ENCODE measurements at regions not wholly inside any gene's neighbourhood (a gene's known extent, or its start where the extent isn't known, plus 50 kb on each side); places are given as distances from the start of the nearest gene placed in this dataset.

DNA sequence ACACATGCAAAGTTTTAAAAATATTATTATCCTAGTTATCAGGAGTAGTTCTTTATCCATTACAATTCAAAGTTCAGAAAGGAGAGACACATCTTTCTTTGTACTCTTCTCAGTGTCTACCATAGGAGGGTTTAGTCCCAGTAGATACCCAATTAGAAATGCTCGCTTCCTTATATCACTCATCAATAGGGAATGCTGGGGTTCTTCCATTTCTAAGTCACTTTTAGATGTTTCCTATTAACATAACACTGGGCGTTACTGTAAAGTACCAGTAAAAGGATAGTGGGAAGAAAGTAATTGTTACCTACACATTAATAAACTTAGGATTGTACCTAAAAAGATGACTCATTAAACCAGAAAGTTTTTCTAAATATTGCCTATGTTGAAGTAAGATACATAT is 348.3 kb upstream of the CDH6 start:
- DNase-seq, result no peak

DNA sequence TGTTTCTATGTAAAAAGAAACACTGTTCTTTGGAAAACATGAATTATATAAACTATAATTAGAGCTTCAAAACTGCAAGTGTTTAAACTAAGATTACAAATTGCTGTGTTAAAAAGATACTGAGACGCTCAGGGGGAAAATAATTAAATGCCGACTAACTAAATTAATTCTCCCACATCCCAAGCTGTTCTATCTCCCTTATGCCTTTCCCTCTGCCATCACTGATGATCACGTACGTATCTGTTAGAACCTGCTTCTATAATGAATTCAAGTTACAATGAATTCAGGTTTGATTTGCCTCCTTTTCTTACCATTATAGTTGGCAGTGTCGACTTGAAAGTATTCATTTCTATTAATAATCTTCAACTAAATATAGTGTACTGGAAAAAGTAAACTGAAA is 349.9 kb upstream of the CDH6 start:
- no peak for DNase-seq

DNA sequence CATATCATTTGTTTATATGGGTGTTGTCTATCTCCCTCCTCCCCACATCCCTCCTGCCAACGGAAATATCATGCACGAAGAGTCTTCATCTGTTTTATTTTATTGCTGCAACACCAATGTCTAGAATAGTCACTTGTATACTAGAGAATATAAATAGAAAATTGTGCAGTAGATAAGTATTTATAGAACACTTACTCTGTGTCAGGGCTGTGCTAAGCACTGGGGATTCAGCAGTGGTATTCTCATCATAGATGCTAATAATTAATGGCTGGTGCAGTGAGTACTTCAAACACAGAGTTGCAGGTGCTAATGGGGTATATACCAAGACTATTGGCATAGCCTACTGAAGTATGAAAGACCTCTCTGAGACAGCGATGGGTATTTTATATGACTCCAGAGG is 353.5 kb upstream of the CDH6 start:
- DNase-seq, result no peak

DNA sequence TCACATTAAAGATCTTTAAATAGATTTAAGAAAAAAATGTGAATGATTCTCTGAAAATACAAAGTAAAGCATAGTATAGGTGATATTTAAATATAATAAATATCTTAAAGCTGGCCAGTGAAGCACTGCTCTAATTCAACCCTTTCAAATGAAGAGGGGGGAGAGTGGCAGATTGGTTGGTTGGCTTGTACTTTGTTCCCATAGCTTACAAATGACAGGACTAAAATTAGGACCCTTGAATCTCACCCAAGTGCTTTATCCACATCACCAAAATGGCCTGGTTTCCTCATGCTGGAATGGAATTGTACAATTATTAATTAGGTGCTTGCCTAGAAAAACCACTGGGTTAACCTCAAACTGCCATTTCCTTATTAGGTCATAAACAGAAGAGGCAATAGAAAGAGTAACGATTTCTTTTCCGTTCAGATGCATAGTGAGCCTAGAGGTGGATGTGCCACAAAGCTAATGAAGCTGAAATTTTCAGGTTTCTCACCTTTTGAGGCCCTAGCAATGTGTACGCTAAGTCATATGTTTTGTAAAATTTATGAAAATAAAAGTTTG is 354.5 kb upstream of the CDH6 start:
- no peak for DNase-seq

DNA sequence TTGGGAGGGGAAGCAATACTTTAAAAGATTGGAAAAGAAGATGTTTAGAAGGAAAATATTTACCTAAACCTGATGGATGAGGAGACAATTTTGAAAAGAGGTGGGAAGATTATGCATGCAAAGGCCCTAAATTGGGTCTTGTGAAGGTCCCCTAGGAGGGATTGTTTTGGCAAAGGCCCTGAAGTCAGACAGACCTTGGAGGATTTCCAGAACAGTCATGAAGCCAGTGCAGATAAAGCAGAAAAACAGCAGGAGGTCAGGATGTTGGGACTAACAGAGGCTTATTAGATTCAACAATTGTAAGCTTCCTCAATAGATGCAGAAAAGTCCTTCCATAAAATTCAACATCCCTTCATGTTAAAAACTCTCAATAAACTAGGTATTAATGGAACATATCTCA is 361.0 kb upstream of the CDH6 start:
- DNase-seq, result no peak

DNA sequence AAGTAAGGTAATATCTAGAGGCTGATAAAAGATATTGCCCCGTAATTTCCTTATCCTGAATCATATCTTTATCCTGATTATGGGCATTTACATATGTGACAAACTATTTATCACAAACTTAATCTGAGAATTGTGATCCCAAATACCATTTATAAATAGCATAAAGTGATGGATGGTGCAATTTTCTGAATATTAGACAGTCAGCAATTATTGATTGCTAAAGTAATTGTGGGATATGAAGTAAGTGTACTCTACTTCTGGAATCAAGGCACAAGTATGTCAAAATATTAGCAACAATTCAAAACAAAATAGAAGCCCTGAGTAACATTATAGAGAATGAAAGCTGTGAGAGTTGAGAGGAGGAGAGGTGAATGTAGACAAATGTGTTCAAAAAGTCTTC is 361.9 kb upstream of the CDH6 start:
- DNase-seq, result no peak

DNA sequence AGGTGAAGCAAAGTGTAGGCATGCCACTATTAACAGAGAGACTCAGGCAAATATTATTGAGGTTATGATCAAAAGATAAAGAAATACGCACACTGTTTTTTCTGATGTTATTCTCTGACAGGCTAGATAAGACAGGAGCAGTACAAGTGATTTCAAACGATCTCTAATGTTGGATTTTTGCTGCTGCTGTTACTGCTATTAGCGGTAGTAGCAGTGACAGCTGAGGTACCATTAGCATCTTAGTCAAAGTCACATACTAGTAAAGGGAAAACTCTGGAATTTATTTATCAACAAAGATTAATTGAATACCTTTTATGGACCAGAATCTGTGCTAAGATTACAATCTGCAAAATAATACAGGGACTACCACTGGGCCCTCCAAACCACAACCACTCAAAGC is 362.4 kb upstream of the CDH6 start:
- DNase-seq, result no peak

DNA sequence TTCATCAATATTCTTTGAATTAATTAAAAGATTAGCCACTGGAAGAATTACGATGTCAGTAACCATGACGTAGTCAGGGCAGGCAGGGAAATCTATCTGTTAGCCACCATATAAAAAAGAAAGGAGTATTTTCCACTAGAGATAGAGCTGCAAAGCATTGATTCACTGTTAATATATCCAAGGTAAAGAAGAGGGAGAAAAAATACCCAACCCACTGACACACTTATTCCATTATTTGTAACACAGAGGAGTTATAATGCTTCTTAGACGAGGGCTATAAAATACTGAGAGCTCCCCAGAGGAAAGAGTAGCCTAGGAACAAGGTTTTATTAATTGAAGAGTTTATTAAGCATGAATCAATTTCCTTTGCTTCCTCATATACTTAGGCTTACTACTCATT is 382.2 kb upstream of the CDH6 start:
- no peak for DNase-seq

DNA sequence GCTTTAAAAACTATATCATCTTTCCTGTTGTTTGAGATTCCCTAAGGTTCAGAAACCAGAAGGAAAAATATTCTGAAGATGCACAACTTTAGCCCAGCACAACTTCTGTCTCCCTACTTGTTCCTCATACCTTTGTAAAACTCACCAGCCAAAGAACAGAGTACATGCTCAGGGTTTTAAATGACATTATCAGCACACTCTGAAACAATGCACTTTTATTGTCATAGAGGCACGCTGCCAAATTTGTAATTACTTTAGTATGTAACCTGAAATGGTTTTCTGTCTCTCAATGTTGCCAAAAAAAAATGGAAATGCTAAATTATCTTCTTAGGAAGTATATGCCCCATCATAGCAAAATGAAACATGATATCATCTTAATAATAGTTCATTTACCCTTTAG is 383.6 kb upstream of the CDH6 start:
- no peak for DNase-seq

DNA sequence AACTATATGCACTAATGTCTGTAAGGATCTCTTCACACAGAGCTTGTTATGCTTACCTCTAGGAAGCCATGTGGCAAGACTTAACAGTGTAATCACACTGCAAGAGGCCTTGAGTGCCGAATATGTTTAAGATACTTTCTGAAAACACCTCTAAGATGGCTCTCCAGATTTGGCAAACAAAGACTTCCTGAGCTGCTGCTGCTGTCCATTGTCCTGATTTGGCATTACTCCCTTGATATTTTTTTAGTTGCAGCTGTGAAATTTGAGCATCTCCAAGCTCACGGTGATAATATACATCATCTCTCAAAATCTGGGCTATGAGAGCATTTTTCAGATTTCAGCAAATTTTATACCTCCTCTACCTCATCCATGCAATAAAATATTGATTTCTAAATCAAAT is 384.5 kb upstream of the CDH6 start:
- DNase-seq, result no peak

DNA sequence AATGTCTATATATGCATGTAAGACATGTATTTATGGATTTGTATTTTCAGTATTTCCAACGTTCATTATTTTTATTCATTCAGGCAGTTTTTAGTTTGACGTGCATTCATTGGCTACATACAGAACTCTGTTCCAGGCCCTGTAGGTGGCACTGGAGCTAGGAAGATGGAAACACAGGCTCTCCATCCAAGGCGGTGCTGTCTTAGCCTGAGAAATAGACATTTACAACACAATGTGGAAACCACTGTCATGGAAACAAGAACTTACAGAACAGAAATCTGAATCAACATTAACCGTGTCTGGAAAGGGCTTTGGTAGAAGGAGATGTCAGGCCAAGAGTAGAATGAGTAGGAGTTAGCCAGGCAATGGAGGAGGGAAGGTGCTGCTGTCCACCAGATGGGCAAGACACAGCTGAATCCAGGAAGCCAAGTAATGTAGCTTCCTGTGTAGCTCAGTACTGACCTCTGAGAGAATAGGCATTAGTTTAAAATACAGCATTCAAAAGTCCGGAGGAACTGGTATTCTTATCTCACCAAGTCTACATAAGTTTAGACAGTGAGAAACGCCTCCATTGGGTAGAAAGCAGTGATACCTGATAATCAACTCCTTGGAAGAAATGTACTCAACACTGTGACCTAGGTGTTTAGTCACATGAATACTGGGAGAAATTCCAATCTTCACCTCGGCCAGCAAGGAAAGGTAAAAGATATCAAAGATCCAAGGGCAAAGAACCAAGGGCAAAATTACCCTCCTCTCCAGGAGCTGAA is 388.6 kb upstream of the CDH6 start:
- no peak for DNase-seq

DNA sequence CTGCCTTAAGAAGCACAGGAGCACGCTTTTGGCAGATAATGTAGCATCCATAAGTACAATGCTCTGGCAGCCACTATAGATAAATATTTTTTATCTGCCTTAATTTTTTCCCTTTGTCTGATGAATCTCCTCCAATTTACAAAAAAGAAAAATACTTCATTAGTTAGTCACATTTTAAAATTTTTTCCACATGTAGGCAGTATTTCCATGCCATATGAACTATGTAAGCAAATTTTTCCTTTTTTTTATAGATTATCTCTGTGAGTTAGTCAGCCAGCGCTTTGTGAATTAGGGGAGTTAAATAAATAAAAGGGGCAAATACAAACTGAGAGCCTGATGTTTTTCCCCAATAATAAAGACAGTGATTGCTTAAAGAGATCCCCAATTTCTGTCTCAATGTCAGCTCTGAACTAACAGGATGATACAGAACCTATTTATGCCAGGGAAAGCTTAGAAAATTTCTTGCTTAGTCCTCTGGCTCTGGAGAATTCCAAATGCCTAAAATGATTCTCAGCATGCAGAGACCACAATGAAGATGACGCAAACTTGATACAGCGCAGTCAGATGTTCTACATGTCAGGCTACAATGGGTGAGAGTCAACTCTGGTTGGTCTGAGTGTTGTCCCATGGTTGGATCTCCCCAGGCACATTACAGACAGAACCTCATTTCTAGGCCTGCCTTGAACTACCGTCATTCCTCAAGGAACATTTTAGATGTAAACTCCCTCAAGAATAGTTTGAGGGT is 390.4 kb upstream of the CDH6 start:
- no peak for DNase-seq

DNA sequence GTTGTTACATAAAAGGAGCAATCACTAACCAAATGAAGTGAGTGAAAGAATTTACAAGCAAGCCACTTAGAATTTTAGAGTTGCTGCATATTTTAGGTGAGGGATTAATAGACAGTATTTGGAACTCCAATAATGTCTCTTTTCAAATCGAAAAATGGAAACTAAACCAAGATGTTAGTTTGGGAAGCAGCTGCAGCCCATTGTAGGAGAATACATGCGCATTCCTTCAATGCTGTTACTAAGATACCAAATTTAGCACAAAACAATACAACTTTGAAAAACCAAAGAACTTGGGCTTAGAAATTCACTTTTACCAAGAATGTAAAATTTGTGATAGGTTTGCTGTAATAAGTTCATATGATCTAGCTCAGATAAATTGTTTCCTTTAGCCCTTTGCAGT is 411.8 kb upstream of the CDH6 start:
- DNase-seq, result no peak

DNA sequence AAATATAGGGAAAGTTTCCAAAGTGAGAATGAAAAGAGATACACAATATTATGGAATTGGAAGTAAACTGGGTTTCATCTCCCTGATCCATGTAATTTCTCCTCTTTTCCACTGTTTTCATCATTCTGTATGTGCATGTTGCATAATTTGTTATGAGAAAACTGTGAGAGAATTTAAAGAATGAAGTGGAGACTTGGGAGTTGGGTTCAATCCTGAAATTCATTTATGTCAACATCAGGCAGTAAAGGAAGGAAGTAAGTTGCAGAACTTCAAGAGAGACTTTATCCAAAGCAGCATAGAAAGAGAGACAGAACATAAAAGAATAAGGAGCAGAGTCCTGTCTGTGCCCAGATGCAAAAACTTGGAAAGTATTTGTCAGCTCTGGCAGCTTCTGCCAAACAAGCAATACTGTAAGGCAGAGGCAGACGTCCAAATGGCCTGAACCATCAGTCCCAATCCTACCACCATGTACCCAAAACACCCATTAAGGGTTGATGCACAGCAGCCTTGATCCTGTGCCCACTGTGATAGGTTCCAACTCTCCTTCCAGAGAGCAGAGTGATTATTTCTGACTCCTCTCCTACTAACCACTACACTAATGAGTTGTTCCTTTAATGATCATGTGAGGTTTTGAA is 425.3 kb upstream of the CDH6 start:
- no peak for DNase-seq

DNA sequence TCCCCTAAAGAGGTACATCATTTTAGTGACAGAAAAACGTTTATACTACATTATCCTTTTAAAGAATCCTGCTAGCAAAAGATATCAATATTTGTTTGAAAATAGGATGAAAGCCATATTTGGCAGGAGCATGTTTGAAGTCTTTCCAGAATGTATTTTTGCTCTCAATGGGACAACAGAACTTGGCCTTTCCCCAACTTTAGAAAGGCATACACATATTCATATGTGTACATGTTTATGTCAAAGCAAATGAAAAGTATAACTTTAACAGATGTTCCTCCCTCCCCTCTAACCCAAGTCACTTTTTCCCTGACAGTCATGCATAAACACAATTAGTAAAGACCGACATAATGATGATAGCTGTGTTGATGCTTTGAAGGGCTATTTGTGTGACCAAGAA is 427.8 kb upstream of the CDH6 start:
- no peak for DNase-seq

DNA sequence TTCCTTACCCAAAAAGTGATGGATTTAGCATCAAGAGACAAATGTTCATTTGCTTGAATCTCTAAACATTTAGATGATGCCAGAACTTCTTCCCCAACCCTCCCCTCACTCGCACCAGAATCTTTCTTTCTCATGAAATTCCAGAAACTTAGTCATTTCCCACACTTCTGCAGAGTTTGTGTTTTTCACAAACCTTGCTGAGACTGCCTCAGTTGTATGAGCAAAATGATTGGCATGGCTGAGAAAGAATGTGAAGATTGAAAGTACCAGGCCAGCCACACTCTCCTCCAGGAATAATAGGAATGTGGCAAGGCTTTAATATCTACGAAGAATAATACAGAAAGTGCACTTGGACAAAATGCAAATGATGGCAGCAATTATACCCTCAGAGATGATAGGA is 428.3 kb upstream of the CDH6 start:
- no peak for DNase-seq

DNA sequence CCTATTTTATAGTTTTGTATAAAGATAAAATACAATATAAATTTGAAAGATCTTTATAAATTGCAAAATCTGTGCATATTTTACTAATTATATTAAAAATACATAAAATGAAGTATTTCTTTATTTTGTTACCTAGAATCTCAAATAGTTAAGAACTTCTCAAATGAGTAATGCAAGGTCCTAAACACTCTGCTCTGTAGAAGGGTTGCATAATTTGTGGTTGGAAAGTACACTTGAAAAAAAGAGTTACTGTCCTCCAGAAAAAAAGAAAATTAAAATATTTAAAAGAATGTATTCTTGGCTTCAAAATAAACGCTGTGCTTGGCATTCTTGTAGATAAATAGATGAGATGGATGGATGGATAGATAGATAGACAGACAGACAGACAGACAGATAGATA is 428.8 kb upstream of the CDH6 start:
- no peak for DNase-seq

DNA sequence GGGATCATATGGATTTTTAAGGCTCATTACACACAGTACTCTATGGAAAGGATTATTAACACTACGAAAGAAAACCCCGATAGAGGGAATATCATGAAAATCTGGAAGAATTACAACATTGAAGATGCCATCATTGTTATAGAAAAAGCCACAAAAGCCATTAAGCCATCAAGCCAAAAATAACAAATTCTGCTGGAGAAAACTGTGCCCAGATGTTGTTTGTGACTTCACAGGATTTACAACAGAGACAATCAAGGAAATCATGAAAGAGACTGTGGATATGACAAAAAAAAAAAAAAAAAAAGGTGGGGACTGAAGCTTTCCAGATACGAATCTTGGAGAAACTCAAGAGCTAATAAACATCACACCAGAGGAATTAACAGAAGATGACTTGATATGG is 433.8 kb upstream of the CDH6 start:
- no peak for DNase-seq

DNA sequence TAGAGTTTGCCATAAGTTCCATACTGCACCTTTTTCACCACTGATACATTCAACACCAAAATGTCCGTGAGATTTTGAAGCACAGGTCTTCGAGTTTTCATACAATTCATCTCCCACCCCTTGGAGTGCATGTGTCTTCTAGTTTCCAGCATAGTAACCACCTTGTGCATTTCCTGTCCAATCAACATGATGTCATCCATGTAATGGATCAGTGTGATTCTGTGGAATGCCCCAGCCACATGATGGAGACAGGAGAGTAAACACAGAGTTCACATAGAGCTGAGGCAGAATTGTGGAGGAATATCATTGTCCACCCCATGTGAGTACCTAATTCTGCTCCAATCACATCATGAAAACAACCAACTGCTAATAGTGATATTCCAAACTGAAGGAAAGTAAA is 441.5 kb upstream of the CDH6 start:
- DNase-seq, result no peak

DNA sequence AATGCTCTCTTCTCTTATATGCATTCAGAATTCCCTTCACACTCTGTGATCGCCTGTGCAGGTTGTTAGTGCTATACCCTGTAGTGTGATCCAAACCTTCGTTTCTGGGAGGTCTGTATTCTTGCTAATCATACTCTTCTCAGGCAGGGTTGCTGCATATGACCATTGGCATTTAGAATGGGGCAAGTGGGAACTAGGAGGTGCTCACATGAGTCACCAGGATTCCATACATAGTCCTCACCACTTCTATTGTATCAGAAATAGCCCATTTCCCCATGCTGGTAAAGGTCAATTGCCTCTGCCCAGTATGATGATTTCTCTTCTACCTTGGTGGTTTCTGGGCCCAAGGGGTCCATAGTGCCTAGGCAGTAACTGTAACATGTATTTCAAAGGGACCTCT is 443.5 kb upstream of the CDH6 start:
- no peak for DNase-seq

DNA sequence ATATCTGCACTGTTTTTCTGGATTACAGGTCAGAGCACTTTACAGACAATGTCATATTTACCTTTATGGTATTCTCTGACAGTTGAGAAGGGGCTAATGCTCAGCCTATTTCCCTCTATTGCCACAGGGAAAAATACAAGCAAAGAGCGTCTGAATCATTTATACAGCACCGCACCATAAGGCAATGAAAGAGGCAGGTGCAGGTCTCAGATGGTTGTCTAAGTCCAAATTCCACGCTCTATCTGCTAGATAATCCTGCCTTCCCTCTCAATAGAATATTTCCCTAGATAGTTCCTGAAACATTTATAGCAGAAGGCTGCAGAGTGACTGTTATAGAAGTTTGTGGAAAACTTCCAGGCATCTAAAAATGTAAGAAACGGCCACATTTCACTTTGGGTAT is 446.1 kb upstream of the CDH6 start:
- DNase-seq, result no peak

DNA sequence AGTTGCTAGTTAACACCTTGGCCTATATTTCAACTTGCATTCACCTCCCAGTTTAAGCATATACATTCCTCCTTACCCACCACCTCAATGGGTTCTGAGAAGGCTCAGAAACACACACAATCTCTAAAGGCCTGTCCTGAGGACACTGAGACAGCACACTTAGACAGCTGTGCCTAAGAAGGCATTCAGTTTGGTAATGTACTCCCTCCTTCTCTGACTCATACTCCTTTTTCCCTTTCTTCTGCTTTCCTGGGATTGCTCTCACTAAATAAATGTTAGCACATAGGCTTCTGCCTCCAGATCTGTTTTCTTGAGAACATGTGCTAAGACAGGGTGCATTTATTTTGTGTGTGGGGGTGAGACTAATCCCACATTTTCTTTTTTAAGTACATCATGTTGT is 456.8 kb upstream of the CDH6 start:
- DNase-seq, result no peak

DNA sequence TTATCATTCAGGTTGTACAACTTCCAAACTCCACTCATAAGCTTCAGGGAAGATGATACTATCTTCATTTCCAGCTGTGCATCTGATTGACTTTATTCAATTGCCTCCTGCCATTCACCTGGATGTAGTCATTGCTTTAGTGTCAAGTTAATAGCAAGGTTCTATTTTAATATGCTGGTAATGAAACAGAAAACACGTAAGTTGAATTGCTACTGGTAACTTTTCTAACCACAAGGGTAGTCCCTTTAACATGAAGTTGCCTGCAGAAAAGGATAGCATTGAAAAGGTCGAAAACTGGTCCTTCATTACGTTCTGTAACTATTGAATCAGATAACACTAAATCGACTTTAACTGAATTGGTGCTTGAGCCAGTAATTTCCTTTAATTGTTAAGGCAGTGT is 459.4 kb upstream of the CDH6 start:
- DNase-seq, result no peak

DNA sequence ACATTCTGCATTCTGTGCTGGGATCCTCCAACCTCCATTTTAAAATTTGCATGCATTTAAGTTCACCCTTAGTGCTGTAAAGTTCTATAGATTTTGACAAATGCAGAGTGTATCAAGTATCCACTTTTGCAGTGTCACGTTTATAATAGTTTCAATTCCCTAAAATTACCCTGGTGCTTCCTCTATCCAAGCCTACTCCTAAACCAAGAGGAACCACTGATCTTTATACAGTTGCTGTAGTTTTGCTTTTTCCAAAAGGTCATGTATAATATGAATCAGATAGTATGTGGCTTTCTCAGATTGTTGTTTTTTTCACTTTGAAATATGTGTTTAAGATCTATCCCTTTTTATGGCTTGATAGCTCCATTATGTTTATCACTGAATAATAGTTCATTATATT is 468.4 kb upstream of the CDH6 start:
- no peak for DNase-seq
